Neuronal stem cell (in vitro differentiated cells): ENCODE measurements at regions not wholly inside any gene's neighbourhood (a gene's known extent, or its start where the extent isn't known, plus 50 kb on each side); places are given as distances from the start of the nearest gene placed in this dataset.

Experiments used
- DNase-seq: peaks from one replicate; pipeline ENCODE4 v3.0.0-alpha.2; 2013; ENCODE audit warnings: low spot score
- H2AFZ ChIP-seq: one replicate; pipeline ENCODE4 v1.6.1; 2013; ENCODE audit warnings: mild to moderate bottlenecking, low read length, inconsistent platforms
- H2AK5ac ChIP-seq: 2 replicates; pipeline ENCODE4 v1.6.1; 2013; ENCODE audit warnings: low read depth, mild to moderate bottlenecking, inconsistent platforms, low read length, moderate library complexity, mixed read lengths
- H2BK120ac ChIP-seq: 2 replicates; pipeline ENCODE4 v1.6.1; 2013; ENCODE audit warnings: low read depth, mild to moderate bottlenecking, inconsistent platforms, low read length, moderate library complexity, mixed read lengths
- H2BK12ac ChIP-seq: one replicate; pipeline ENCODE4 v1.6.1; 2013; ENCODE audit warnings: low read length, inconsistent platforms
- H2BK15ac ChIP-seq: 2 replicates; pipeline ENCODE4 v1.6.1; 2013; ENCODE audit warnings: mild to moderate bottlenecking, low read length, inconsistent platforms, mixed read lengths
- H2BK5ac ChIP-seq: one replicate; pipeline ENCODE4 v1.6.1; 2013; ENCODE audit warnings: inconsistent platforms, mild to moderate bottlenecking, low read length, moderate library complexity
- H3K14ac ChIP-seq: one replicate; pipeline ENCODE4 v1.6.1; 2013; ENCODE audit warnings: low read length, inconsistent platforms
- H3K18ac ChIP-seq: 2 replicates; pipeline ENCODE4 v1.6.1; 2013; ENCODE audit warnings: low read length, inconsistent platforms
- H3K23ac ChIP-seq: 2 replicates; pipeline ENCODE4 v1.6.1; 2013; ENCODE audit warnings: low read depth, mild to moderate bottlenecking, mixed read lengths, low read length, inconsistent platforms; ENCODE audit not compliant: poor library complexity
- H3K27ac ChIP-seq: replicated peaks from 3 replicates; pipeline ENCODE4 v1.5.1; 2013; ENCODE audit warnings: low read length, inconsistent platforms
- H3K27me3 ChIP-seq, 3 experiments: 2 replicates each; pipeline ENCODE4 v1.6.1; 2013; ENCODE audit warnings: low read length in 3 of 3, mild to moderate bottlenecking in 2 of 3, inconsistent platforms in 1 of 3, low read depth in 1 of 3, mixed read lengths in 1 of 3, moderate library complexity in 1 of 3; ENCODE audit not compliant: control insufficient read depth in 3 of 3, insufficient read depth in 3 of 3
- H3K36me3 ChIP-seq, 2 donors: replicated peaks in 1 of 2; 2 replicates each; pipeline ENCODE4 v1.6.1; 2013; ENCODE audit warnings: low read length in 2 of 2; ENCODE audit not compliant: control insufficient read depth in 2 of 2, insufficient read depth in 2 of 2
- H3K4ac ChIP-seq: 2 replicates; pipeline ENCODE4 v1.6.1; 2013; ENCODE audit warnings: inconsistent platforms, mild to moderate bottlenecking, low read length, moderate library complexity
- H3K4me1 ChIP-seq, 2 donors: 1 replicate in 1 of 2; 2 replicates in 1 of 2; pipeline ENCODE4 v1.6.1; 2013; ENCODE audit warnings: low read length in 2 of 2, low read depth in 1 of 2; ENCODE audit not compliant: control insufficient read depth in 2 of 2, insufficient read depth in 1 of 2
- H3K4me2 ChIP-seq: one replicate; pipeline ENCODE4 v1.6.1; 2013; ENCODE audit warnings: mild to moderate bottlenecking, low read length, inconsistent platforms; ENCODE audit not compliant: insufficient read depth, poor library complexity, severe bottlenecking
- H3K4me3 ChIP-seq, 2 donors: 2 replicates each; pipeline ENCODE4 v1.5.1; 2013; ENCODE audit warnings: low read length in 2 of 2, mild to moderate bottlenecking in 2 of 2, inconsistent platforms in 1 of 2, moderate library complexity in 1 of 2
- H3K79me1 ChIP-seq: one replicate; pipeline ENCODE4 v1.6.1; 2013; ENCODE audit warnings: low read depth, mild to moderate bottlenecking, inconsistent platforms, low read length, moderate library complexity
- H3K9ac ChIP-seq: one replicate; pipeline ENCODE4 v1.6.1; 2013; ENCODE audit warnings: mild to moderate bottlenecking, low read depth, low read length, inconsistent platforms; ENCODE audit not compliant: poor library complexity
- H3K9me3 ChIP-seq, 2 donors: replicated peaks in 1 of 2; 2 replicates each; pipeline versions ENCODE3 to v1.6.1; 2013; ENCODE audit warnings: low read length in 2 of 2, mild to moderate bottlenecking in 2 of 2, inconsistent platforms in 1 of 2, low read depth in 1 of 2, mixed read lengths in 1 of 2, moderate library complexity in 1 of 2; ENCODE audit not compliant: control insufficient read depth in 2 of 2, insufficient read depth in 1 of 2
- H4K8ac ChIP-seq: one replicate; pipeline ENCODE4 v1.6.1; 2013; ENCODE audit warnings: low read depth, mild to moderate bottlenecking, inconsistent platforms, low read length, moderate library complexity
- H4K91ac ChIP-seq: one replicate; pipeline ENCODE4 v1.6.1; 2013; ENCODE audit warnings: low read length, low read depth, mild to moderate bottlenecking, inconsistent platforms; ENCODE audit not compliant: poor library complexity
- WGBS, 2 donors: extraction: QIAGEN DNeasy Blood & Tissue Kit; methylation state at CpG; one replicate each; pipeline ENCODE4 v1.1.7; 2013; ENCODE audit warnings: missing lambda C conversion rate in 2 of 2, mixed read lengths in 1 of 2; ENCODE audit not compliant: insufficient read length in 2 of 2, insufficient replicate concordance in 1 of 2; ENCODE audit errors: extremely low coverage in 2 of 2; 5-methylcytosine and 5-hydroxymethylcytosine counted together

- Histone ChIP-seq H2AFZ (no peak overlapping the region), H3K9ac (no peak overlapping the region), H3K4me3 (no peak overlapping the region), H4K8ac (no peak overlapping the region), H2BK15ac (no peak overlapping the region), H3K14ac (no peak overlapping the region), H3K36me3 (no peaks in the 10 kb centered on the region), H3K18ac (peak overlapping the region; percentile 59), H2AK5ac (no peak overlapping the region), H3K23ac (no peak overlapping the region), H3K79me1 (no peaks in the 10 kb centered on the region), H3K27ac (no peak overlapping the region), H4K91ac (no peak overlapping the region), H2BK5ac (no peak overlapping the region), H3K9me3 (no peaks in the 10 kb centered on the region), H3K4me1 (peaks cover 3 to 5% of the 10 kb centered on the region in 2 donors), H3K4ac (no peak overlapping the region), H2BK12ac (no peak overlapping the region), H3K27me3 (no peaks in the 10 kb centered on the region), H3K4me2 (no peak overlapping the region), H2BK120ac (no peak overlapping the region)
- DNase-seq: no peak
- no CpG with 5 or more reads among the region's 3 CpGs for WGBS, 2 donors
Observed at GRCh38 chr10:4648999-4649398, 177.0 kb upstream of the AKR1E2 start.

- Histone ChIP-seq H3K36me3 (no peaks in the 10 kb centered on the region), H3K79me1 (no peaks in the 10 kb centered on the region), H3K4me3 (no peak overlapping the region), H2BK5ac (no peak overlapping the region), H2BK120ac (no peak overlapping the region), H2BK15ac (no peak overlapping the region), H2BK12ac (no peak overlapping the region), H3K27ac (no peak overlapping the region), H2AFZ (peak overlapping the region; percentile 58), H3K4me1 (peaks cover 3 to 5% of the 10 kb centered on the region in 2 donors), H2AK5ac (no peak overlapping the region), H3K27me3 (no peaks in the 10 kb centered on the region), H3K9me3 (no peaks in the 10 kb centered on the region), H4K8ac (no peak overlapping the region), H3K9ac (no peak overlapping the region), H3K4ac (no peak overlapping the region), H4K91ac (no peak overlapping the region), H3K14ac (no peak overlapping the region), H3K18ac (no peak overlapping the region), H3K4me2 (no peak overlapping the region), H3K23ac (no peak overlapping the region)
- no peak for DNase-seq
- WGBS, 2 donors: no CpG with 5 or more reads among the region's 3 CpGs
Observed at GRCh38 chr10:4647109-4647785, 178.8 kb upstream of the AKR1E2 start.

- WGBS, 2 donors: no CpG with 5 or more reads among the region's 3 CpGs
- no peak overlapping the region for H3K4me2 ChIP-seq
- no peak overlapping the region for H2AFZ ChIP-seq
- no peak overlapping the region for H3K9ac ChIP-seq
- no peak overlapping the region for H3K4ac ChIP-seq
- no peak overlapping the region for H3K14ac ChIP-seq
- H3K36me3 ChIP-seq: no peaks in the 10 kb centered on the region
- peaks cover 3 to 5% of the 10 kb centered on the region in 2 donors for H3K4me1 ChIP-seq
- H3K79me1 ChIP-seq: no peaks in the 10 kb centered on the region
- H2BK12ac ChIP-seq: no peak overlapping the region
- no peak overlapping the region for H2BK15ac ChIP-seq
- no peak overlapping the region for H3K4me3 ChIP-seq
- H2BK120ac ChIP-seq: no peak overlapping the region
- no peaks in the 10 kb centered on the region for H3K9me3 ChIP-seq
- no peak overlapping the region for H3K23ac ChIP-seq
- no peak for DNase-seq
- H3K18ac ChIP-seq: no peak overlapping the region
- H3K27me3 ChIP-seq: no peaks in the 10 kb centered on the region
- no peak overlapping the region for H2AK5ac ChIP-seq
- H4K8ac ChIP-seq: no peak overlapping the region
- no peak overlapping the region for H2BK5ac ChIP-seq
- H3K27ac ChIP-seq: no peak overlapping the region
- H4K91ac ChIP-seq: no peak overlapping the region
Observed at GRCh38 chr10:4646547-4646946, 179.5 kb upstream of the AKR1E2 start.

GRCh38 chr10:4645836-4646235 is 180.2 kb upstream of the AKR1E2 start:
- H3K36me3 ChIP-seq: no peaks in the 10 kb centered on the region
- no peaks in the 10 kb centered on the region for H3K9me3 ChIP-seq
- no peak overlapping the region for H3K4me3 ChIP-seq
- no peak overlapping the region for H2AFZ ChIP-seq
- H3K27ac ChIP-seq: no peak overlapping the region
- DNase-seq: no peak
- no peak overlapping the region for H4K91ac ChIP-seq
- H4K8ac ChIP-seq: no peak overlapping the region
- H3K79me1 ChIP-seq: no peaks in the 10 kb centered on the region
- no peak overlapping the region for H2BK120ac ChIP-seq
- no peak overlapping the region for H3K14ac ChIP-seq
- H3K4me1 ChIP-seq: peaks cover 3 to 5% of the 10 kb centered on the region in 2 donors
- H3K4ac ChIP-seq: no peak overlapping the region
- H3K23ac ChIP-seq: no peak overlapping the region
- no CpG with 5 or more reads among the region's 2 CpGs for WGBS, 2 donors
- H3K27me3 ChIP-seq: no peaks in the 10 kb centered on the region
- no peak overlapping the region for H2BK5ac ChIP-seq
- H3K9ac ChIP-seq: no peak overlapping the region
- H2BK15ac ChIP-seq: no peak overlapping the region
- H3K4me2 ChIP-seq: no peak overlapping the region
- H2AK5ac ChIP-seq: no peak overlapping the region
- H2BK12ac ChIP-seq: no peak overlapping the region
- H3K18ac ChIP-seq: no peak overlapping the region
